ENCODE measurements at regions not wholly inside any gene's neighbourhood (a gene's known extent, or its start where the extent isn't known, plus 50 kb on each side); places are given as distances from the start of the nearest gene placed in this dataset.

DNA sequence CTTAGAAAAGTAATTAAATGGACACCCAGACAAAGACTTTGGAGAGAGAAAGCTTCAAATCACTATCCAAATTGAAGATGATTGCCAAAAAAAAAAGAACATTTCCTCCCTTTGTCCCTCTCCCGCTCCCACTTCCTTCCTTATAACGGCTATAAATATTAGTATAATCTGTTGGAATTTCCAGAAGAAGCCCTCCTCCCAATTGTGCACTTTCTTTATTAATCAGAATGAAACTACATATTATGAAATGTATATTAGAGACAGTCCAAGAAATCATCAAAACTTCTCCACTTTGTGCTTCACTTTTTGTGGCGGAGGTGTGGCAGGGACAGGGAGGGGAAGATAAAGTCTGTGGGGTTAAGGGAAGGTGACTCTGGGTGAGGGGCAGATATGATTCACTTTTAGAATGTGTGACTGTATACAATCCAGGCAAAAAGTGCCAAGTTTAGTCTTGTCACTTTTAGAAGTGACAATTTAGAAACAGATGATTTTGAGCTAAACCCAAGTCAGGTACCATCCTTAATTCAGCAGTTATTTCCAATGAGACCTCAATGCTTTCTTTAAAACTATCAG lies 195.0 kb upstream of the MARCKS start:
- TF ChIP-seq, protein P1, sequence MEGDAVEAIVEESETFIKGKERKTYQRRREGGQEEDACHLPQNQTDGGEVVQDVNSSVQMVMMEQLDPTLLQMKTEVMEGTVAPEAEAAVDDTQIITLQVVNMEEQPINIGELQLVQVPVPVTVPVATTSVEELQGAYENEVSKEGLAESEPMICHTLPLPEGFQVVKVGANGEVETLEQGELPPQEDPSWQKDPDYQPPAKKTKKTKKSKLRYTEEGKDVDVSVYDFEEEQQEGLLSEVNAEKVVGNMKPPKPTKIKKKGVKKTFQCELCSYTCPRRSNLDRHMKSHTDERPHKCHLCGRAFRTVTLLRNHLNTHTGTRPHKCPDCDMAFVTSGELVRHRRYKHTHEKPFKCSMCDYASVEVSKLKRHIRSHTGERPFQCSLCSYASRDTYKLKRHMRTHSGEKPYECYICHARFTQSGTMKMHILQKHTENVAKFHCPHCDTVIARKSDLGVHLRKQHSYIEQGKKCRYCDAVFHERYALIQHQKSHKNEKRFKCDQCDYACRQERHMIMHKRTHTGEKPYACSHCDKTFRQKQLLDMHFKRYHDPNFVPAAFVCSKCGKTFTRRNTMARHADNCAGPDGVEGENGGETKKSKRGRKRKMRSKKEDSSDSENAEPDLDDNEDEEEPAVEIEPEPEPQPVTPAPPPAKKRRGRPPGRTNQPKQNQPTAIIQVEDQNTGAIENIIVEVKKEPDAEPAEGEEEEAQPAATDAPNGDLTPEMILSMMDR (IDR thresholded peaks at IDR 0.05), result no peak
- DNase-seq (ENCODE audit: low spot score) (no peak), ATAC-seq (ENCODE audit: low FRiP score) (no peak)

DNA sequence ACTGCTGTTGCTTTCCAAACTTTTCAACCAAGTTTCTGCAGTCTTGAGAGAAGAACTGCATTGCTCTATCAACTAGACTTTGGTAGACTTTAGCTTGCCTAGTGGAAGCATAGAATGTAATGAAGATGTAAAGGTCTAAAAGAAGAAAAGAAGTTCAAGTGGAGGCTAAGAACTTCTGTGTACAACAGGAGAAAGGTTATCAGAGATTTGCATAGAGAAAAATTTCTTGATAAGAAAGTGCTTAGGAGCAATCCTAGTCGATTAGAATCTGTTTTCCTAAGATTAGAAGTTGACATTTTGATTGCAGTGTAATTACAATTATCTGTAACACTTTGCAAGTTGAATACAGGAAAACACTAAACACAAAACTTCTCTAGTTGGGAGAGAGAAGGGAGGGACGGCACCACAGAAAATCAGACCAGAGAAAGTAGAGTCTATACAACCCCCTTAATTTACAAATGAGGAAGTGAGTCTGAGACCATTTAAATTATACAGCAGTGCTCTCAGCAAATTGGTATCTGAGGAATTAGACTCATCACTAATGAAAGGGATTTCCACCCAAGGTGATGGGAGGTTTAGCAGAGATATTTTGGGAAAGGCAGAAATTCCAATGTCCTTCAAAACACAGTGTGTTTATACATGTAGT lies 194.3 kb upstream of the MARCKS start:
- no peak for DNase-seq (ENCODE audit: low spot score)
- TF ChIP-seq, protein P1 (IDR thresholded peaks at IDR 0.05), result no peak
- no peak for ATAC-seq (ENCODE audit: low FRiP score)

- DNase-seq (ENCODE audit: low spot score) (no peak), ATAC-seq (ENCODE audit: low FRiP score) (no peak)
- TF ChIP-seq, protein P1 (IDR thresholded peaks at IDR 0.05), result no peak
Observed at GRCh38 chr6:113664909-113665308, 192.2 kb upstream of the MARCKS start.

DNA sequence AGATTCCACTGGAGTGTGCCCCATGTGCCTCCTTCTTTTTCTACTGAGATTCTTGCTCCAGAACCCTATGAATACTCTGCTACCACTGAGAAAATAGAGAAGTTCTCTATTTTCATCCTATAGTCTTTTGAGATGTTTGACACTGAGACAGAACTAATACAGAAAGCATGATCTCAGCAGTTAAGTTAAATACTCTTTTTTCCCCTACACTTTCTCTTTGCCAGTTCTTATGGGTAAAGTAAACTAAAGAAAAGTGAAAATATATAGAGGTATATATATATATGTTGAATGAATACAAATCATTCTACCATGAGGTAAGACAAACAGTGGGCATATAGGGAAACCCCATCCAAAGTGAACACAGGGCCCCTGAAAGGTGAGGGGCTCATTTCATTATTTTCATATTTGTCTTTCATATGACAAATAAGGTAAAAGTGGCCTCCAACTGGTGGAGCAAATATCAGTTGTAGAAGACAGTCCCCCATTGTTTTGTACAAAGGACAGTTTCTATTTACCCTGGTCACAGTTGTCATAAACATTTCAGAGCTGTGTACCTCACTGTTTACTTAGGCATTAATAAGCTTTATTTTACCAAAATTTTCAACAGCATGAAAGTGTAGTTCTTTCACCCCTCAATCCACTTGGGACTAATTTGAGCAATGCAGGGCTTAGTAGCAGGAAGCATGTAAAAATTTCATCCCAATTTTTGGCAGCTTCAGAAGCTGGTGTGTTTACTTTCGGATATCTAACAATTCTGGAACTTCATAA lies 188.3 kb upstream of the MARCKS start:
- DNase-seq (ENCODE audit: low spot score) (no peak), ATAC-seq (ENCODE audit: low FRiP score) (no peak)
- TF ChIP-seq, protein P1 (IDR thresholded peaks at IDR 0.05), result no peak

DNA sequence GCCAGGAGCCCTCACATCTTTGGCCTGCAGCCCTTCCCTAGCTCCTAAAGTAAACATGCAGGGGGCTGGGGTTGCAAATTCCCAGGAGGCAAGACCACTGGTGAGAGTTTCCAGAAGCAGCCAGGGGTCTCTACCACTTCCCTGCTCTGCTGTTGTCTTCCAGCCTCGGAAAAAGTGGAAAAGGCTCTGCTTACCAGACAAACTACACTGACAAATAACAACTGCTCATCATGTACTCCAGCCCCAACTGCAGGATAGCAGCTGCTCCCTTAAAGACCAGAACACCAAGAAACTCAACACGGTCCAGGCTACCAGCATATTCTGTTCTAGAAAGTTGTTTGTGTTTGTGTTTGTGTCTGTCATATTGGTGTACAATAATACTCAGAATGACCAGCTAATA lies 187.5 kb upstream of the MARCKS start:
- TF ChIP-seq, protein P1 (IDR thresholded peaks at IDR 0.05), result no peak
- DNase-seq (ENCODE audit: low spot score), result no peak
- ATAC-seq (ENCODE audit: low FRiP score), result no peak

GRCh38 chr6:113671421-113671820 lies 185.7 kb upstream of the MARCKS start:
- no peak for ATAC-seq (ENCODE audit: low FRiP score)

More at GRCh38 chr6:113671421-113671820, 185.7 kb upstream of the MARCKS start:
- no peak for DNase-seq (ENCODE audit: low spot score)
- TF ChIP-seq, protein P1 (IDR thresholded peaks at IDR 0.05), result no peak
